B cell (primary cell): ENCODE measurements at regions not wholly inside any gene's neighbourhood (a gene's known extent, or its start where the extent isn't known, plus 50 kb on each side); places are given as distances from the start of the nearest gene placed in this dataset.

Experiments
- EZH2 ChIP-seq: IDR thresholded peaks from 2 replicates; pipeline ENCODE4 v1.6.1; 2012; ENCODE audit warnings: borderline replicate concordance, low read depth, mild to moderate bottlenecking, moderate library complexity, low read length; ENCODE audit not compliant: insufficient read depth, poor library complexity, severe bottlenecking
- TF ChIP-seq, protein P1 (sequence below): fragments of 200-600 bp; IDR thresholded peaks from one replicate; pipeline ENCODE4 v1.8.0; 2022; ENCODE audit warnings: antibody characterized with exemption, mild to moderate bottlenecking

DNA sequence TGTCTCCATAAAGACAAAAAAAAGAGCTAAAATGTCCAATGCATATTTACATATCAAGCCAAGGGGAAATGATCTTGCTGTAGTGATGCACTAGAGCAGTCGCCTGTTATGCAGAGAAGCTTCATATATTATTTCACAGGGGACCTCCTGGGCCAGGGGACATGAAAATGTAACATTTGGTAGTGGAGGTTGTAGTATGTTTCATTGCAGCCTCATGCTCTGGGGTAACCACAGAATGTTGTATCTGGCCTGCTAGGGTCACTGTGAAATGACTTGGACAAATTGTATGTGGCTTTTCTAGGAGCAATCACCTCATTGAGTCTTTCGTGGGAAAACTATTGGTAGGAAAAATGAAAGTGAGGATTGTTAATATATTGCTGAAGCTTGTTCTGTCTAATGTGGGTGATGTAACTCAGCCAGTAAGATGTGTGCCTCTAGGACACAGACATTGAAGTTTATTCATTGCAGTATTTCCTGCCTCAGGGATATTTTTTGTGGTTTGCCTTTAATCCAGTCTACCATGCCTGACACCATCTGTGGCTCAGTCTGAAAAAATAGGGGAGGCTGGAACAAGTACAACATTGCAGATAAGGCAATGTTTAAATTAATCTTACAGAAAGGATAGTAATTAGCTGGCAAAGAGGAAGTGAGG lies 430.8 kb upstream of the TNC start:
- TF ChIP-seq, protein P1, sequence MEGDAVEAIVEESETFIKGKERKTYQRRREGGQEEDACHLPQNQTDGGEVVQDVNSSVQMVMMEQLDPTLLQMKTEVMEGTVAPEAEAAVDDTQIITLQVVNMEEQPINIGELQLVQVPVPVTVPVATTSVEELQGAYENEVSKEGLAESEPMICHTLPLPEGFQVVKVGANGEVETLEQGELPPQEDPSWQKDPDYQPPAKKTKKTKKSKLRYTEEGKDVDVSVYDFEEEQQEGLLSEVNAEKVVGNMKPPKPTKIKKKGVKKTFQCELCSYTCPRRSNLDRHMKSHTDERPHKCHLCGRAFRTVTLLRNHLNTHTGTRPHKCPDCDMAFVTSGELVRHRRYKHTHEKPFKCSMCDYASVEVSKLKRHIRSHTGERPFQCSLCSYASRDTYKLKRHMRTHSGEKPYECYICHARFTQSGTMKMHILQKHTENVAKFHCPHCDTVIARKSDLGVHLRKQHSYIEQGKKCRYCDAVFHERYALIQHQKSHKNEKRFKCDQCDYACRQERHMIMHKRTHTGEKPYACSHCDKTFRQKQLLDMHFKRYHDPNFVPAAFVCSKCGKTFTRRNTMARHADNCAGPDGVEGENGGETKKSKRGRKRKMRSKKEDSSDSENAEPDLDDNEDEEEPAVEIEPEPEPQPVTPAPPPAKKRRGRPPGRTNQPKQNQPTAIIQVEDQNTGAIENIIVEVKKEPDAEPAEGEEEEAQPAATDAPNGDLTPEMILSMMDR: no peak
- no peak for TF ChIP-seq EZH2
